Heart right ventricle (tissue), 16 donors: ENCODE measurements at regions not wholly inside any gene's neighbourhood (a gene's known extent, or its start where the extent isn't known, plus 50 kb on each side); places are given as distances from the start of the nearest gene placed in this dataset.

Experiments
- ATAC-seq, 8 donors: fragments of 200-7000 bp; cut with Tn5 transposase; one replicate each; pipeline ENCODE4 v1.9.1; 2020; ENCODE audit warnings: mild to moderate bottlenecking in 8 of 8, moderate library complexity in 8 of 8, moderate number of reproducible peaks in 1 of 8
- DNase-seq, 2 donors: peaks; one replicate each; pipeline ENCODE4 v3.0.0-alpha.2; 2020
- H3K27ac ChIP-seq, 10 donors: fragments of 200-600 bp; sonication (generic) in 2 of 10; one replicate each; pipeline versions ENCODE4 v1.5.0 to v1.8.0; 2020 to 2022; ENCODE audit warnings: mild to moderate bottlenecking in 3 of 10
- H3K27me3 ChIP-seq, 7 donors: fragments of 200-600 bp; one replicate each; pipeline ENCODE4 v1.8.0; 2021 to 2022; ENCODE audit warnings: mild to moderate bottlenecking in 2 of 7
- H3K36me3 ChIP-seq, 9 donors: fragments of 200-600 bp; sonication (generic) in 1 of 9; one replicate each; pipeline versions ENCODE4 v1.5.0 to v1.8.0; 2020 to 2022; ENCODE audit warnings: mild to moderate bottlenecking in 2 of 9
- H3K4me1 ChIP-seq, 9 donors: fragments of 200-600 bp; sonication (generic) in 1 of 9; one replicate each; pipeline versions ENCODE4 v1.5.0 to v1.8.0; 2020 to 2022; ENCODE audit warnings: mild to moderate bottlenecking in 4 of 9
- H3K4me3 ChIP-seq, 10 donors: fragments of 200-600 bp; sonication (generic) in 2 of 10; one replicate each; pipeline versions ENCODE4 v1.5.0 to v1.8.0; 2020 to 2022; ENCODE audit warnings: mild to moderate bottlenecking in 7 of 10, moderate library complexity in 2 of 10
- H3K9me3 ChIP-seq, 11 donors: fragments of 200-600 bp in 10 of 11; sonication (generic) in 2 of 11; one replicate each; pipeline versions ENCODE4 v1.5.0 to v1.8.0; 2013 to 2022; ENCODE audit warnings: mild to moderate bottlenecking in 2 of 11, control low read depth in 1 of 11, moderate library complexity in 1 of 11
- CTCF ChIP-seq, 9 donors: fragments of 200-600 bp; sonication (generic) in 2 of 9; IDR thresholded peaks; one replicate each; pipeline versions ENCODE4 v1.5.0 to v1.8.0; 2021 to 2022; ENCODE audit warnings: antibody characterized with exemption in 9 of 9, mild to moderate bottlenecking in 5 of 9, moderate library complexity in 1 of 9
- WGBS, 2 donors: extraction: QIAGEN DNeasy Blood & Tissue Kit; methylation state at CpG; one replicate each; pipeline ENCODE4 v1.1.7; 2013; ENCODE audit warnings: inconsistent platforms in 1 of 2; 5-methylcytosine and 5-hydroxymethylcytosine counted together
- intact Hi-C, 10 donors: fragments of 100-400 bp; cut with DNase I; formaldehyde crosslinking; loops; one replicate each; pipeline versions ENCODE4 v1.11.1 to v1.14.2; 2022
- donor health status: Arrhythmogenic right ventricular cardiomyopathy.
- donor health status: ischemic (EF 13 %, LVEDD 7.1; RV severe dilation, severe dysfunction).
- donor health status: healthy with polysubstance abuse.
- donor health status: DM: no; HTN: yes; CAD: no.
- donor health status: DM: no; HTN: no; CAD: no.
- donor health status: ischemic (EF 25% LVEDD 6.9; RV normal size, moderate dysfunction).
- donor health status: ischemic (EF 25% LVEDD 5.7; RV mildly dilated, moderate dysfunction).
- donor health status: healthy.
- donor health status: DM: yes; HTN: yes; CAD: no.
- donor health status: Ischemic cardiomyopathy.
- donor health status: ischemic (EF 35%, LVEDD 5.7; RV mildly dilated, moderate dysfunction).
- donor health status: nonischemic (EF 11% LVEDD 7.7; RV severe dilation, severe dysfunction).
- donor health status: DM: yes; HTN: yes; CAD: no.
- donor health status: PGD.
- donor health status: ischemic (EF 29% LVEDD 5.4; RV normal size, mild dysfunction).
- donor health status: nonischemic (EF 23%, LVEDD 6.1; RV moderate dilation, normal function).

DNA sequence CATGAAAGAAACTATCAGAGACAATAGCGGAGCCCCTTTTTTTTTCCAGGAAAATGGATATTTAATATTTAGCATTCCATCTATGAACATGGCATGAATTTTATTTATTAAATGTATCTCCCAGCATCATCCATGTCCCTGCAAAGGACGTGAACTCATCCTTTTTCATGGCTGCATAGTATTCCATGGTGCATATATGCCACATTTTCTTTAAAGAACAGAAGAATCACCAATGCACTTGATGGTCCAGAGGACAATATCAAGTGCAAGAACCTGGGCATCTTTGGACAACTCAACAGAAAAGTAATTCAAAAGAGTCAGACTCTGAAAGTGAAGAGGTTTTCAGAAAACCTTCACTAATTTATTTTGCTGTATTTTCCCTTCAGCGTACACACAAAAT, 133.0 kb upstream of the SLC7A14 start:
- intact Hi-C loops: no loop called here
- H3K36me3 ChIP-seq: no peaks in the 10 kb centered on the region
- TF ChIP-seq CTCF (IDR thresholded peaks at IDR 0.05): no peak
- H3K4me3 ChIP-seq: no peak overlapping the region
- H3K9me3 ChIP-seq: peaks cover 0 to 5% (median 0%) of the 10 kb centered on the region in 11 donors
- peaks cover 0 to 11% (median 0%) of the 10 kb centered on the region in 7 donors for H3K27me3 ChIP-seq
- no peak for DNase-seq
- H3K4me1 ChIP-seq: no peaks in the 10 kb centered on the region
- WGBS, 2 donors: 88 to 89% methylated on average over 3 of the region's 3 CpGs
- no peak overlapping the region for H3K27ac ChIP-seq
- ATAC-seq: no peak

GRCh38 chr3:170717410-170718402, 131.8 kb upstream of the SLC7A14 start:
- ATAC-seq: no peak
- WGBS, 2 donors: 69 to 74% methylated on average over 6 of the region's 6 CpGs
- DNase-seq: peak in 1 of 2 donors; percentile 20
- H3K9me3 ChIP-seq: peaks cover 0 to 5% (median 0%) of the 10 kb centered on the region in 11 donors
- no peaks in the 10 kb centered on the region for H3K4me1 ChIP-seq
- H3K4me3 ChIP-seq: no peak overlapping the region
- H3K27ac ChIP-seq: no peak overlapping the region
- peaks cover 0 to 11% (median 0%) of the 10 kb centered on the region in 7 donors for H3K27me3 ChIP-seq
- no peaks in the 10 kb centered on the region for H3K36me3 ChIP-seq
- no peak for TF ChIP-seq CTCF (IDR thresholded peaks at IDR 0.05)
- intact Hi-C loops: no loop called here

DNA sequence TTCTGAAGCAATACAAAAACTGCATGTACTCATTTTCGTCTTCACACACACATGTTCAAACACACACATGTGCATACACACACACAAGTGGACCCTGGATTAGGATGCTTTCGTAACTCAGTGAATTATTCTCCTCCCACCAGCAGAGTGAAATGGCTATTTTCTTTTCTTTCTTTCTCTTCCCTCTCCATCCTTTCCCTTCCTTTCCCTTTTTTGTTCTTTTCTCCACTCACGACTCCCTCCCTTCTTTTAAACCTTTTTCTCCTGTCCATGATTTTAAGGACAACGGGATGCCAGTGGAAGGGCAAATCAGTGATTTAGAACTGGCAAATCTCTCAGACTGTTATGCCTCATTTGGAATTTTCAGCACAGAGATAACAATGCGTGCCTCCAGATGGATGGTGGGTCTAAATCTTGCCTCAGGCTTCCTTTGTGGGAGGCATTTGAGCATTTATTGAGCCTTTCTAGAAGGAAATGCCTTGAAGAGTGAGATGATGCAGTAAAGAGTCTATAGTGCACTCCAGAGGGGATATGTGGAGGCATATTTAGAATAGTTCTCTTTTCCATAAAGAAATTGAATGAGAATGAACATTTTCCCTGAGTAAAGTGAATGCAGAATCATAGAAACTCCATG, 130.4 kb upstream of the SLC7A14 start:
- Histone ChIP-seq H3K9me3 (peaks cover 0 to 5% (median 0%) of the 10 kb centered on the region in 11 donors), H3K36me3 (no peaks in the 10 kb centered on the region), H3K4me1 (no peaks in the 10 kb centered on the region), H3K27me3 (peaks cover 0 to 11% (median 0%) of the 10 kb centered on the region in 7 donors), H3K4me3 (no peak overlapping the region), H3K27ac (no peak overlapping the region)
- DNase-seq (no peak), ATAC-seq (no peak)
- WGBS, 2 donors: 69 to 73% methylated on average over 5 of the region's 5 CpGs
- intact Hi-C loops: no loop called here
- no peak for TF ChIP-seq CTCF (IDR thresholded peaks at IDR 0.05)
